Coronary artery (tissue), 2 donors: ENCODE measurements at regions not wholly inside any gene's neighbourhood (a gene's known extent, or its start where the extent isn't known, plus 50 kb on each side); places are given as distances from the start of the nearest gene placed in this dataset.

ENCODE experiments used
- DNase-seq: peaks from one replicate; pipeline ENCODE4 v3.0.0-alpha.2; 2017; ENCODE audit warnings: low spot score
- H3K27ac ChIP-seq, 2 donors: fragments of 200-600 bp; sonication (generic); one replicate each; pipeline ENCODE4 v1.5.1; 2016 to 2019
- H3K4me3 ChIP-seq: fragments of 200-600 bp; sonication (generic); 2 replicates; pipeline ENCODE4 v1.5.1; 2016; ENCODE audit warnings: mild to moderate bottlenecking, moderate library complexity
- CTCF ChIP-seq: fragments of 200-600 bp; sonication (generic); IDR thresholded peaks from one replicate; pipeline ENCODE4 v1.5.1; 2019; ENCODE audit warnings: antibody characterized with exemption

DNA sequence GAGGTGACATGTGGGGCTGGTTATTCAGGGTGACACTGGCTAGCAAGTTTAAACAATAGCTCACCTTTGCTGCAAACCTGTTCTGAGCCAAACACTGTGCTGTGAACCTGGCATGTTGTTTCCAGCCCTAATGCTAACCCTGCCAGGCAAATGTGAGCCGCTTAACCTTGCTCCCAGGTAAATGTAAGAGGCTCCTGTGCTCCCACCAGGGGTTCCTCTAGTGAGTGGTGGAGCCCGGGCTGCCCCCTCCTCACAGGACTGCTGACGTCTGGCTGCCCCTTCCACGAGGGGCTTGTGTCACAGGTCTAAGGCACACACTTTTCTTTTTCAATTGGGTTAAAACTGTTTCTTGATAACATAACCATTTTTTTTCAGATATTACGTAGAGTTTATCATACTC, 223.7 kb downstream of the DCDC2C start:
- Histone ChIP-seq H3K4me3 (no peak overlapping the region), H3K27ac (no peak overlapping the region)
- DNase-seq: no peak
- no peak for TF ChIP-seq CTCF

DNA sequence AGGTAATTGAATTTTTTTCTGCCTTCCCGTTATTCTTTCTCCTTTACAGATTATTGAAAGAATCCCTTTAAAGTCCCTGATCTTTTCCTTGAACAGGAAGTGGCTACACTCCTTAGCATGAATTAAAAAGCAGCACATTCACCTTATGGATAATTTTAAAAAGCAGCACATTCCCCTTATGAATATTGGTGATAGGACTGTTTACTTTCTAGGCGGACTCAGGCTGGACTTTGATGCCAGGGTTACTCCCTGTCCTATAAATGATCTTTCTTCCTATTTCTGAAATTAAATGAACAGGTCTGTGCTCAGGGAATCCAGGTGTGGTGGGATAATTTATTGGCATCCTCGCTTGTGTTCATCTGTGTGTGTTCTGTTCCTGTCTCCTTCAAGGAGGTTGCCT, 226.0 kb downstream of the DCDC2C start:
- Histone ChIP-seq H3K4me3 (no peak overlapping the region), H3K27ac (no peak overlapping the region)
- no peak for DNase-seq
- TF ChIP-seq CTCF: no peak

DNA sequence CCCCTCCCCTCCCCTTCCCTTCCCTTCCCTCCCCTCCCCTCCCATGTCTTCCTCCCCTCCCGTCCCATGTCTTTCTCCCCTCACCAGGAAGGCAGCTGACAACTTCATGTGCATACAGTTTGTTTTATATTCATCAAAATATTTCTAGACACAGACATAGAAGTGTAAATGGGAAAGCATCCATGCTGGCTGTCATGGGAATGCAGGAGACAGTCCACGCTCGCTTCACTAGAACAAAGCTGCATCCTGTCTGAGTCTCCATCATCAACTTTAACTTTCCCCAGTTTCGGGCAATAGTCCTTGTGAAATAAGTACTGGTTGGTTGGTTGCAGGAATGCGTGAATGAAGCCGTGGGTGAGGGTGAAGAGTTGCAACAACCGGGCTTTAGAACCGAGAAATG, 226.9 kb downstream of the DCDC2C start:
- no peak overlapping the region for H3K27ac ChIP-seq
- no peak for DNase-seq
- TF ChIP-seq CTCF: no peak
- no peak overlapping the region for H3K4me3 ChIP-seq

GRCh38 chr2:3940661-3941060, 237.3 kb downstream of the DCDC2C start:
- no peak for TF ChIP-seq CTCF
- no peak for DNase-seq
- Histone ChIP-seq H3K27ac (no peak overlapping the region), H3K4me3 (no peak overlapping the region)

DNA sequence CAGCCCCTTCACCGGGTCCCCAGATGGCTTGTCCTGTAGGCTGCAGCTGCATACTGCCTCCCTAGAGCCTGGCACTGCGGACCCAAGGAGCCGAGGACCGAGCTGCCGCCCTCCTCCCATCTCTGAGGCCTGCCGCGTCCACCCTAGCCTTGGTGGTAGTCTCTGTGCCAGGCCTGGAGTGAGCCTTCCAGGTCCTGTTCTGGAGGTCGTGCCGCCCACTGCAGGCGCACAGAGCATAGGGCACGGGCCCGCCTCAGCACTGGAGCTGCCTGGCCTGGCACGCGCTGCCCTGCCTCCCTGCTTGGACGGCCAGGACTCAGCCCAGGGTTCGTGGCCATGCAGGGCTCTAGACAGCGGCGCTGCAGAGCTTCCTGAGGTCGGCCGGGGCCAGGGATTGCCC, 239.5 kb downstream of the DCDC2C start:
- no peak for DNase-seq
- Histone ChIP-seq H3K27ac (no peak overlapping the region), H3K4me3 (no peak overlapping the region)
- no peak for TF ChIP-seq CTCF

GRCh38 chr2:3944071-3944470, 240.7 kb downstream of the DCDC2C start:
- H3K4me3 ChIP-seq: no peak overlapping the region
- no peak for DNase-seq
- H3K27ac ChIP-seq: no peak overlapping the region
- TF ChIP-seq CTCF: no peak

DNA sequence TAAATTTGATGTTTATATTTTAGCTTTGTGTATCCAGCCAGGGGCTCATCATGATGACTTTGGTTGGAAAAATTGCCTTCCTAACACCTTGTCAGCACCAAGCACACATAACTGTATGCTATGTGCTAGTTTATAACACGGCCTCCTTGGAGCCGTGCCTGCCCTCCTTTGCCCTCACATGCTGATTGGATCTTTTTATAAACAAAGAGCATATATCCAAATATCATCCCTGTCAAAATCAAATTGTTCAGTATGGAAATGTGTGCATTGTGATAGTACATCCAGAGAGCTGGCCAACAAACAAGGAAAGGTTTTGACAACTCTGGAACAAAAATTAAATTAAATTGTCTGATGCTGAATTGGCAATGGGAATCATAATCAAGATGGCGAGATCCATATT, 241.5 kb downstream of the DCDC2C start:
- Histone ChIP-seq H3K27ac (no peak overlapping the region), H3K4me3 (no peak overlapping the region)
- no peak for TF ChIP-seq CTCF
- DNase-seq: no peak
